Right lobe of liver (tissue), 4 donors: ENCODE measurements at regions not wholly inside any gene's neighbourhood (a gene's known extent, or its start where the extent isn't known, plus 50 kb on each side); places are given as distances from the start of the nearest gene placed in this dataset.

Experiments
- CTCF ChIP-seq, 4 donors: fragments of 200-600 bp in 3 of 4; fragments of 450-650 bp in 1 of 4; IDR thresholded peaks; one replicate each; pipeline versions ENCODE4 v1.5.1 to v1.8.0; 2016 to 2022; ENCODE audit warnings: antibody characterized with exemption in 4 of 4, mild to moderate bottlenecking in 2 of 4
- POLR2A ChIP-seq: fragments of 450-650 bp; IDR thresholded peaks from one replicate; pipeline ENCODE4 v1.6.1; 2017; ENCODE audit warnings: antibody characterized with exemption, mild to moderate bottlenecking
- donor health status: DM: no; HTN: no; CAD: no.
- donor health status: DM: no; HTN: no; CAD: no.
- donor health status: DM: no; HTN: yes; CAD: no.

- no peak for TF ChIP-seq CTCF (IDR thresholded peaks at IDR 0.05)
- TF ChIP-seq POLR2A: no peak
These were observed 103.8 kb downstream of the ADSS2 start for GRCh38 chr1:244347942-244348341.
